Left colon (tissue), 2 donors: ENCODE measurements at regions not wholly inside any gene's neighbourhood (a gene's known extent, or its start where the extent isn't known, plus 50 kb on each side); places are given as distances from the start of the nearest gene placed in this dataset.

Experiments used
- ATAC-seq: fragments of 200-7000 bp; cut with Tn5 transposase; one replicate; pipeline ENCODE4 v1.9.1; 2020; ENCODE audit warnings: mild to moderate bottlenecking, moderate library complexity
- DNase-seq, 2 donors: peaks; one replicate each; pipeline ENCODE4 v3.0.0-alpha.2; 2020
- intact Hi-C, 2 donors: fragments of 100-400 bp; cut with DNase I in 1 of 2; cut with micrococcal nuclease in 1 of 2; formaldehyde crosslinking; loops; one replicate each; pipeline versions ENCODE4 v1.11.2 to v1.14.0; 2022; cut with DNase I, micrococcal nuclease
- donor health status: DM: no; HTN: no; CAD: no.
- donor health status: DM: yes; HTN: yes; CAD: no.

DNA sequence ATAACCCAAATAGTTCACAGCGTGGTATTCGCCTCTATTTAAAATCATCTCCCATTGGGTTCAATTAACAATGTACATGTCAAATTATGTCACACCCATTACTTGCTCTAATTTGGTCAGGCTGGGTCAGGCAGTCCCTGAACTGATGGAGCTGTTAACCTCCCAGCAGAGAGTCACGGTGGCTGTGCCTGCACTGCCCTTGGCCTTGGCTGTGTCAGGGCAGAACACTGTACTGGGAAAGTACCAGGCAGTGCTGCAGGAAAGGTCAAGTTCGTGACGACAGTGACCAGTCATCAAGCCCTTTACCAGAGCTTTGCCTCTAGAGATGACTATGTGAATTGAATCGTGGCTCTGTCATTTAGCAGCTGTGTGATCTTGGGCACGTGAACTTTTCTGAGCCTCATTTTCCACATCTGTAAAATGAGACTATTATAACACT, 100.0 kb downstream of the ARF6 start:
- peak; percentile 24 for ATAC-seq
- intact Hi-C loops: no loop called here
- DNase-seq: no peak

DNA sequence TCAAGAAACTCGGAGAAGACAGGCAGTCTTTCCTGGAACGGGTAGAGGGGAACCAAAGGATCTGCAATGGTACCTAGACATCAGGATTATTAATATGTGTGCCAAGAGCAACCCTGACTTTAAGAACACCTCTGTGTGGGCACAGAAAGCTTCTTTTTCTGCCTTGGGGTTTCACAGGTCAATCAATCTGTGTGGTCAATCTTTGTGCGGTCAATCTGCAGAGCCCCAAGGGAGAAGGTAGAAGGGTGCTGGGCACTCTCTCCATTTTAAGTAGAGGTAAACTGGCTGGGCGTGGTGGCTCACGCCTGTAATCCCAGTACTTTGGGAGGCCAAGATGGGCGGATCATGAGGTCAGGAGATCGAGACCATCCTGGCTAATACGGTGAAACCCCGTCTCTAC, 100.7 kb downstream of the ARF6 start:
- DNase-seq: no peak
- intact Hi-C loops: no loop called here
- ATAC-seq: no peak

DNA sequence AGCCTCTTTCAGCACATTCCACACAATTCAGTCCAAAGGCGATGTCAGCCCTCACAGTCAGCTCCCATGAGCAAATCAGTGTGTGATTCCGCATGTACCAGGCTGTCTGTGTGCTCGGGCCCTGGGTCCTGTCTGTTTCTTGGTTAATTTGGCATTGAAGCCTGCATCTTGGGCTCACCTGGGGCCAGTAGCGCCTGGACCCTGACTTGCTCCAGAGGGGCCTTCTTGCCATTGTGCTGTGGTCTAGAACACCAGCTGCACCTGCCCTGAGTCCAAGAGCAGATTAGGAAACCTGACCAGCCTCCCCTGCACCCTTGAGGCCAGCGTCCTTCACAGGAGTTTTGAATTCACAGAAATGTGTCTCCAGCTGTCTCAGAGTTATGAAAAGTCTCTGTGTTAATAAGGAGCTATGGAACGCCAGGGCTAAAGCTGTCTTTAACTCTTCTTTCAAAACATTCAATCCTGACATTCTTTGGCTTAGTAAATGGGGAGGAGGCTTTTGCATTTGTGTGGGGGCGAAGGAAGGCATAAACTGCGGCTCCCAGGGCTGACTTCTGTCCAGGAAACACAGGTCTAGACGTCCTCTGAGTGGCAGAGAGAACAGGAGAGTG, 102.2 kb downstream of the ARF6 start:
- intact Hi-C loops: no loop called here
- DNase-seq (no peak), ATAC-seq (no peak)

DNA sequence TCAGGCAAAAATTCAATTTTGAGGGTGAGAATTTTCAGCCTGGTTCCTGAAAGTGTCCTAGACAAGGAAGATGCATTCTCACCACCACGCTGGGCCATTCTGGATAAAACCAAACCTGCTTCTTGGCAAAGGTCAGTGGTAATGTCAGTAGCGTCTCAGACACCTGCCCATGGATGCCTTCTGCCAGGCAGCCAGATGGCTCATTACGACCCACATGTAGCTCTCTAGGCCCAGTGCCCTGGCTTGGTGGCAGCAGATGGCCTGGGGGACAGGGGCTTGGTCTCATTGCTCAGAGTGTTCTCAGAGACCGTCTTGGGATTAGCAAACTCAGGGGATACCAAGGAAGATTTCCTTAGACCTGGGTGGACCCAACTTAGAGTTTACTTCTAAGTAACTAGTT, 105.1 kb downstream of the ARF6 start:
- ATAC-seq (no peak), DNase-seq (no peak)
- intact Hi-C loops: no loop called here

DNA sequence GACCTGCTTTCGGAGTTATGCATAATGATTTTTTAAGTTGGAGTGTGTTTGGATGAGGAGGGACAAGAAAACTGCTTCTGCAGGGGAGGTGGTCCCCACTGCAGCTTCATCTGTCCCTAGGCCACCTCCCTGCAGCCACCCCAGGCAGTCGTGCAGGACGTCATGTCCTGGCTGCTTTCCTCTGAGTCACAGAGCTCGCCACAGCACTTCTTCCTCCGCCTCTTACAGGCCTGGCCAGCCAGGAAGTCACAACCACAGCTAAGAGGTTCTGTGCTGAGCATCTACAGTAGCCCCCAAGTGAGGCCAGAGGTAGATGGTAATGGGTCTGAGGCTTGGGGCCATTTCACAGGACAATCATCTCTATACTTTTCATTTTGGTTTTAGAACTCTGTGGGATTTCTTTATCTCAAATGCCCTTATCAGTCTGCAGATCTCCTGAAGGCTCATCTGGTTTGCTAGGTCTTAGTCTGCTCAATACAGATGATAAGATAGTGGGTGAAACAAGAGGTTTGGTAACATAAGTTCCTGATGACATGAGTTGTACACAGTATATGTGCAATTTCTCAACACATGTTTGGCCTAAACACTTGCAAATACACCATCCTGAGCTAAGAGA, 106.4 kb downstream of the ARF6 start:
- intact Hi-C loops: no loop called here
- DNase-seq: peak; percentile 82 to 93
- peak; percentile 33 for ATAC-seq

DNA sequence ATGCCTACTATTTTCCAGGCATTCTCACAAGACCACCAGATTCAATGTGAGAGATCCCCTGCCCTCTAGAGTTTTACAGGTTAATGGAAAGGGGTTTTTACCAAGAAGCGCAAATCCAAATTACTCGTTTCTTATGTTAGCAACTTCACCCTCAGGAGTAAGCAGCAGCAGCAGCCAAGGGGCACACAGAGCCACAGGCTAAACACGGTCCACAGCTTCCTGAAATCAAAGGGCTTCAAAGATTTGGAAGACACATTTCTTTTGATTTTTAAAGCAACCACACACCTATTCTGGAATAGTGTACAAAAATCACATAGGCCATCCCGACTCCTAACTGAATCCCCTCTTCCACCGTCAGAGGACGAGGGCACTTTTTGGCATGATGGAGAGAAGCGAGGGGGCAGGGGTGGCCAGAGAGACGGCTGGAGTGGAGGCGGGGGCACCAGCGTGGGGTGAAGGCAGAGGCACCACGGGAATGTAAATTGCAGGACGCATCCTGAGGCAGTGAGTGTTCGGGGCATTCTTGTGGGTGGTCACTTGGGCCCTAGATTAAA, 107.0 kb downstream of the ARF6 start:
- ATAC-seq (no peak), DNase-seq (no peak)
- intact Hi-C loops: loop anchor here in 1 of 2 donors (10.0 kb wide), 1 partner anchor 135 kb away; no protein-coding TSS in a partner anchor

DNA sequence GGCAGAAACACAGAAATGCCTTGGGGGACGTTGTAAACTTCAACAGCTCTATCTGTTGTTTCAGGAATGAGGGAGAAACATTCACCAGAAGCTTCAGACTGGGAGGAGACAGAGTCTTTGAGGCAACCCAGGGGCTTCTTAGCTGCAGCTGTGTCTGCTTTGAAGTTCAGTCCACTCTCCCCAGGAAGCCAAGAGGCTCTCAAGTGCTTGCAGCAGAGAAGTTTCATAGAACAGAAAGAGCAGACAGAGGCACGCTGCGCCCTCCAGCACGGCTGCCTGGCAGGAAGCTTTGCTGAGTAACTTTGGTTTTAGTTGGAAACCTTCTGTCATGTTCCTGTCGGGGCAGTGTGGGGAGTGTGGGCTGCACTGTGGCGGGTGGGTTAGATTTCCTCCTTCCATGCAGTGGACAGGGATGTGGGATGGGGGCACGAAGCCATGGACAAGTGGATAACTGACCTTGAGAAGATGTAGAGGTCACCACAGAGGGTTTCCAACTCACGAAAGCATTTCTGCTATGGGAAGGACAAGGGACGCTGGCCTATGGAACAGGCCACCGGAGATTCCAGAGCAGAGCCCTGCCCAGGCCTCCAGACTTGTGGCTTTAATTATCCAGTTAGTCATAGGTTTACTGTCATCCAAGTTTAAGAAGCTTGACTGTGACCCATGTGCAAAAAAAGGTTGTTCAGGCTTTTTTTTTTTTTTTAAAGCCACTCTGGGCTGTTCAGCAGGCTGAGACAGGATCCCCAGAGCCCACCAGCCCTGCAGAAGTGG, 107.7 kb downstream of the ARF6 start:
- ATAC-seq: peak; percentile 31
- intact Hi-C loops: loop anchor here in 1 of 2 donors (10.0 kb wide), 1 partner anchor 136 kb away; no protein-coding TSS in a partner anchor
- peak; percentile 70 to 71 for DNase-seq

DNA sequence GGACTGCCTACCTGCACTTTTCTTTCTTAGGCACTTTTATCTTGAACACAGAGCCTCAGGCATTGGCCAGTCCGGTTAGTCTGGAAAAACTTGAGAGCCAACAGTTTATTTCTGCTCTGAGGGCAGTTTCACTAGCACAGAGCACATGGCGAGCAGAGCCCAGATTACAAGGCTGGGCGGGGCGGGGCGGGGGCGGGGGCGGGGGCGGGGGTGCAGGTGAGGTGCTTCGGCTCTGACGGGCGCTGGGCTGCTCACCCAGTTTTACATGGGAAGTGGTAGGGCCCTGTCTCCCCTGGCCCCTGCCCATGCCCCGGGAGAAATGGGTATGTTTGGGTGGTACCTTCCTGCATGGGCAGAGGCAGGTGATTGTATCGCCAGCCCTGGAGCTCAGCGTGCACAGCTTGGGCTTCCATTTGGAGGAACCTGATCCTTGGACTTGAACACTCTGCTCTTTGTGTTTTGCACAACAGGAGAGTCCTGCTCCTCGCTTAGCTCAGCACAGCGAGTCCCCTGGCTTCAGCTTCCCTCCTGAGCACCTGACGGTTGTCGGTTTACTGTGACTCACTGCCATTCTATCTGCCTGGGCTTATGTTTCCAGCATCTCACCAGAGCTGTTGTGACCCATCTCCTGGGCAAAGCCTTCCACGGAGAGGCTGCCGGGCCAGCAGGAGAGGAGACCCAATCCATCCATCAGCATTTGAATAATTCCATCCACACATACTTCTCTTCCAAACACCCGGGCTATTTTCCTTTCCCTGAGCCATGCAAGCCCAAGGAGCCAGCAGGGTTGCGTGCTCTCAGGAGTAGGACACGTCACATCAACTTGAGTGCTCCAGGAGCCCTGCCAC, 108.5 kb downstream of the ARF6 start:
- intact Hi-C loops: loop anchor here in 1 of 2 donors (10.0 kb wide), 1 partner anchor 137 kb away; no protein-coding TSS in a partner anchor
- DNase-seq (peak; percentile 77 to 78), ATAC-seq (peak; percentile 55)

DNA sequence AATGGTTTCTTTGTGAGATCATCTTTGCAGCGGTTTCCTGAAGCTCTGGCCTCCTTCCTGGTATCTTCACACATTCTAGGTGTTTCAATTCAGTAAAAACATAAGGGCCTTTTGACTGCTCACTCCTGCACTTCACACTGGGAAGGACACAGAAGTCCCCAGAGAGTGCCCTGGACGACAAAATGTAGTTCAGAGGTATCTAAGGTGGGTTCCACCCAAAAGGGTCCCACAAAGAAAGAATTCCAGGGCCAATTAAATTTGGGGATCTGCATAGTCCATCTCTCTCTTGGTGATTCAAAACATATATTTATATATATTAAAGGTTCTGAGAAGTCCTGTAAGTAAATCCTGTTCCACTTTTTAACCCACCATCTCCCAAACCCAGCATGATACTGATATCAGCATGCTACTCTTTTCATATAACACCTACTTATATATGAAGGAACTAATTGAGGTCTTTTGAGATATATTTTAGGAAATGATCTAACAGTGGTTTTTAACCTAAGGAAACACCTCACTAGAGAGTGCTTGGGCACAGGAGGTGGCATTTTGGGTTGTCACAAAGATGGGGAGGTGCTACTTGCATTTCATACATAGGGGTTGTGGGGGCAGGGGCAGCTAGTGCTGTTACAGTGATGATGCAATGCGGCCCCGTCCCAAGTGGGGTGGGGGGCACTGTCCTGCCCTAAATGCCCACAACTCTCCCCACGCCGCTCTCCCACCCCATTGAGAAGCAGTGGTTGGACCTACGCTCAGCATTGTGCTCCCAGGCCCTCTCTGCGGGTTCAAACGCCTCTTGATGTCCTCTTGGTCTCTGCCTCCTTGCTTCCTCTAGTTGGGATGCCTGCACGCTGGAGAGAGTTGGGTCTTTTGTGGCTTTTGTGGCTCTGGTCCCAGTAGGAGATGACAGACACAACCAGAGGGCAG, 109.4 kb downstream of the ARF6 start:
- peak; percentile 49 to 56 for DNase-seq
- ATAC-seq: no peak
- intact Hi-C loops: loop anchor here in 1 of 2 donors (10.0 kb wide), 1 partner anchor 137 kb away; no protein-coding TSS in a partner anchor

DNA sequence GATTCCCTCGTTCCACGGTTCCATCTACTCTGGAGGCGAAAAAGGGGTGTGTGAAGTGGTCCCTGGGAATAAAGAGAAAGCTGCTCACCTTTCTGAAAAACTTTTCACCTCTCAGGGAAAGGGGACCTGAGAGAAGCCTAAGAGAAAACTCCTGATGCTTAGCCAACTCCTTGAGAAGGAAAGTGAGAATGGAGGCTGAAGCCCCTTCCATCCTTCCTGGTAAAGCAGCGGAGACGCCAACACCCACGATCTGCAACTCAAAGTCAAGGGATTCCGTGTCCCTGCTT, 110.0 kb downstream of the ARF6 start:
- DNase-seq (no peak), ATAC-seq (no peak)
- intact Hi-C loops: loop anchor here in 1 of 2 donors (10.0 kb wide), 1 partner anchor 138 kb away; no protein-coding TSS in a partner anchor

DNA sequence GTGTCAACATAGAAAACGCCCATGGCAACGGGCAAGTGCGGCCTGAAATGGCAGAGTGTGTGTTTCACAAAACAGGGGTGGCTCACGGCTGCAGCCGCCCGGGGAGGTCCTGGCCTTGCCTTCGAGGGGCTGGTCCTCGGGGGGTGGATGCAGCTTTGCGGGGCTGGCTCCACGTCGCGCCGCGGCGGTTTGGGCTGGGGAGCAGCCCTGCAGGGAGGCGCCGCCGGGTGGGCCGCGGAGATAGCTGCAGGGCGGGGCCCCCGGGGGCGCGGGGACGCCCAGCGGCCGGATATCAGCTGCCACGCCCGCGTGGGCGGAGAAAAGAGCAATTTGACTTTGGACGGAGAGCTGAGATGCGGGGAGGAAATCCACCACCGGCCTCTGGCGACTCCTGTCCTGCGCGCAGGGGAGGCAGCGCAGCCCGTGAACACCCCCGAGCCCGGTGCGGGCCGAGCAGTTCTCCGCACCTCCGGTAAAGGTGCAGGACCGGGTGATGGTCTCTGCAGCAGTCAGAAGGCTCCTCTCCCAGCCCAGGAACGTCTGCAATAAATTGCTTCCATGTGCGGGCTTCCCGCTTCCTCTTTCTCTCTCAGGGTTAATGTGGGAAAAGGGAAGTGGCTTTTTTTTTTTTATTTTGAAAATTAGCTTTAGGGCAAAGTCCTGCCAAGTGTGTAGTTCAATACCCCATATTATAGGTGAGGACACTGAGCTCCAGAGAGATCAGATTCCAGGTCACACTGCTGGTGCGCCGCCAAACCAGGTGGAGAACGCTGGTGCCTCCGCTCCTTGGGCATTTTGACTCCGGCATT, 110.5 kb downstream of the ARF6 start:
- ATAC-seq (peak; percentile 67), DNase-seq (peak; percentile 94 to 97)
- intact Hi-C loops: loop anchor here in 1 of 2 donors (10.0 kb wide), 1 partner anchor 139 kb away; no protein-coding TSS in a partner anchor

DNA sequence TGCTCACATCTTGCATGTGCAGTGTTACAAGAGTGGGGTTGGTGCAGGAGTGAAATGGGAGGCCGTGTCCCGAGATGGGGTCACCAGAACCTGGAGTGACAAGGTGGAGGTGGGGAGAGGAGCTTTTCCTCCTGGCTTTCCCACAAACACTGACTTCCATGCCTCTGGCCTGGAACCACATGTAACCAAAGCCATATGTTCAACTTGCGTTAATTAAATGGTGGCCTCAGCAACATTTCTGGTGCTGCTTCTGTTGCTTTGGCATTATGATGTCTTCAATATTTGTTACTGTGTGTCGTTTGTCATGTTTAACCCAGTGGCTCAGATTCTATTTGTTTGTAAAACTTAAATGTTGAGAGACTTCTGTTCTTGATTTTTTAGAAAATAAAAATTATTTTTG, 110.2 kb downstream of the VCPKMT start:
- ATAC-seq (no peak), DNase-seq (no peak)
- intact Hi-C loops: loop anchor here in 1 of 2 donors (10.0 kb wide), 1 partner anchor 141 kb away; no protein-coding TSS in a partner anchor

DNA sequence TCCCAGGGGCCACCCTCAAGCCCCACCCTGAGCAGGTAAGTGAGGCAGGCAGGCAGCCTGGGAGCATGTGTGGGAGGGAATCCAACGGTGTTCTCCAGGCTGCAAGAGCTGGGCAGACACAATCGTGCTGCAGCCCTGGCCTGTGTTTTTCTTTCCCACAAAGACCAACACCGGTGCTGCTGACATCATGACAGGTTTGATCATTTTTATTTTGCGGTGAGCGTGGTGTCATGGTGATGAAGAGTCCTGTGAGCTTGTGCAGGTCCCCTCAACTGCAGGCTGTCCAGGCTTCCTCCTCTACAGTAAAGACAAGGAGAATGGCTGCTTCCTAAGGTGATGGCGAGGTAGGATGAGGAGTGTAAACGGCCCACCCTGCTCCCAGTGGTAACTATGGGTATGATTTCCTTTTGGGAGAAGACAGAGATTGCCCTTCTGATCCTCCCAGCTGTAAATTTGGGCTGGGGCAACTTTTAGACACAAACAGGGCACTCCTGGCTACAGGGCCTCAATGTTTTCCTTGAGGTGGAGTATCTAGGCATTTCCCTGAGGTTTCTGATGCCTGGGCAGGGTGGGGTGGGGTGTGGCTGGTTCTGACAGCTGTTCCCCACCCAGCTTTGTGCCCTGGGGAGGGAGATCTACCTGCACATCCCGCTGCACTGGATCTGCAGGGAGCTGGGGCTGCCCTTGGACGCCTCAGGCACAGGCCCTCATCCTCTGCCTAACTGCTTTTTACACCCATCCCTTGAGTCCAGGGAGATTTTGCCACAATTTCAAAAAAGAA, 109.1 kb downstream of the VCPKMT start:
- ATAC-seq: peak; percentile 56
- intact Hi-C loops: loop anchor here in 1 of 2 donors (10.0 kb wide), 1 partner anchor 143 kb away; no protein-coding TSS in a partner anchor
- peak; percentile 76 to 88 for DNase-seq

DNA sequence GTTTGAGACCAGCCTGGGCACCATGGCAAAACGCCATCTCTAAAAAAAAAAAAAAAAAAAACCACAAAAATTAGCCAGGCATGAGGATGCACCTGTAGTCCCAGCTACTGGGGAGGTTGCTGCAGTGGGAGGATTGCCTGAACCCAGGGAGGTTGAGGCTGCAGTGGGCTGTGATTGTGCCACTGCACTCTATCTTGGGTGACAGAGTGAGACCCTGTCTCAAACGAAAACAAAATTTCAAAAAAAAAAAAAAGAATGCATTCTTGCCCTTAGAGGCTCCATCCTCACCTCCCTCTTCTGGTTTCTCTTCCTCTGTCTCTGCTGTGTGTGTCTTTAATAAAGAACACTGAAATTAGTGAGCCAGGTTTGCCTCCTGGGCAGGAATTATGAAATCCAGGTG, 107.8 kb downstream of the VCPKMT start:
- ATAC-seq (no peak), DNase-seq (no peak)
- intact Hi-C loops: loop anchor here in 1 of 2 donors (10.0 kb wide), 1 partner anchor 144 kb away; no protein-coding TSS in a partner anchor

DNA sequence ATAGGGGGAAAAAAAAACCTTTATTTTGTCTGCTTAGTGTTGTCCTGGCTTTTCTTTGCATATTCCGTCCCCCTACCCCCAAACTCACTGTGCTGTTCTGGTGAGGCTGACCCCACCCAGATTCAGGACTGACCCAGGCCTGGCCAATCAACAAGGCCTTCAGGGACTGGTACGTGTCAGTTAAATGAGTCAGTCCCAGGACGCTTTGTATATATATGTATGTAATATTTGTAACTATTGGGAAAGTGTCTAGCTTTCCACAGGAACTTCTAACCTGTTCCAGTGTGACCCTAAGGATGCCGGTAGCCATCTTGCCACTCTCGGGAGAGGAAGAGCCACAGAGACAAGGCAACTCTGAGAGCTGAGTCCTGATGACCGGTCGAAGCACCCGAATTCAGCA, 107.4 kb downstream of the VCPKMT start:
- intact Hi-C loops: loop anchor here in 1 of 2 donors (10.0 kb wide), 1 partner anchor 144 kb away; no protein-coding TSS in a partner anchor
- no peak for ATAC-seq

DNA sequence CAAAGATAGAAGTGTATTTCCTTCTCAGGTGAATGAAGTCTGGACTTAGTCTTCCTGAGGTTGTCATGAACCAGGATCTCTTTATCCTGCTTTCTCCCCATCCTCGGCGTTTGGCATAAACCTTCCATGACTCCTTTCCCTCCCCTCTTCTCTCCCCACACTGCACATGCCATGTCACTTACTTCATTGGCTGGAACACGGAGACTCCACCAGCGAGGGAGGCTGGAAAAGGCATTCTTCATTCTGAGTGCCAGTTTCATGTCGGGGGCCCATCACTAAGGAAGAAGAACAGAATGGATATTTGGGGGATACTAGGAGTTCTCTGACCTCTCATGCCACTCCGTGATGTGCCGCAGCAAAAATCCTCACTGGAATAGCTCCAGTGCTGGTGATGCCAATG, 105.6 kb downstream of the VCPKMT start:
- intact Hi-C loops: no loop called here
- no peak for DNase-seq
- no peak for ATAC-seq

More for the DNA sequence above, 107.4 kb downstream of the VCPKMT start:
- no peak for DNase-seq
